WTC11 (cell line): ENCODE measurements at regions not wholly inside any gene's neighbourhood (a gene's known extent, or its start where the extent isn't known, plus 50 kb on each side); places are given as distances from the start of the nearest gene placed in this dataset.

ENCODE experiments used
- ATAC-seq: fragments of 200-7000 bp; cut with Tn5 transposase; 2 replicates; pipeline ENCODE4 v1.10.0; 2021; ENCODE audit warnings: mild to moderate bottlenecking, moderate library complexity
- CTCF ChIA-PET: fragments of 300-600 bp; sonication (Branson Sonifier 250); formaldehyde crosslinking; loops from one replicate; lab custom pipeline; 2021; ENCODE audit warnings: antibody characterized with exemption; lab: Charles Lee
- POLR2A ChIA-PET: fragments of 350-600 bp; sonication (Branson Sonifier 250); formaldehyde crosslinking; loops from one replicate; lab custom pipeline; 2021; ENCODE audit warnings: antibody characterized with exemption; lab: Charles Lee
- DNase-seq: peaks from one replicate; pipeline ENCODE4 v3.0.0; 2021; ENCODE audit warnings: low spot score
- H3K27ac Mint-ChIP-seq: 2 replicates; pipeline ENCODE4 v1.8.0; 2021; ENCODE audit warnings: mixed read lengths
- H3K27me3 Mint-ChIP-seq: 2 replicates; pipeline ENCODE4 v1.8.0; 2021; ENCODE audit warnings: low read depth, mild to moderate bottlenecking, moderate library complexity, mixed read lengths
- H3K36me3 Mint-ChIP-seq: 2 replicates; pipeline ENCODE4 v1.8.0; 2021; ENCODE audit warnings: mixed read lengths
- H3K4me1 Mint-ChIP-seq: 2 replicates; pipeline ENCODE4 v1.8.0; 2022; ENCODE audit warnings: mixed read lengths
- H3K4me3 Mint-ChIP-seq: 2 replicates; pipeline ENCODE4 v1.8.0; 2021; ENCODE audit warnings: mild to moderate bottlenecking, moderate library complexity, mixed read lengths
- H3K9me3 Mint-ChIP-seq: 2 replicates; pipeline ENCODE4 v1.8.0; 2021; ENCODE audit warnings: mixed read lengths
- CREB1 ChIP-seq: sonication (generic); formaldehyde crosslinking; IDR thresholded peaks from 2 replicates; pipeline ENCODE4 v1.8.0; 2023; ENCODE audit warnings: mild to moderate bottlenecking, missing genetic modification reagents
- CREM ChIP-seq: sonication (generic); formaldehyde crosslinking; IDR thresholded peaks from 2 replicates; pipeline ENCODE4 v1.8.1; 2022; ENCODE audit warnings: mild to moderate bottlenecking, missing genetic modification reagents, moderate library complexity
- E2F1 ChIP-seq: sonication (generic); formaldehyde crosslinking; IDR thresholded peaks from 2 replicates; pipeline ENCODE4 v1.8.0; 2022; ENCODE audit warnings: mild to moderate bottlenecking, missing genetic modification reagents
- ELF4 ChIP-seq: sonication (generic); formaldehyde crosslinking; IDR thresholded peaks from 2 replicates; pipeline ENCODE4 v1.8.1; 2022; ENCODE audit warnings: low read depth, mild to moderate bottlenecking, moderate library complexity, missing genetic modification reagents
- ERG ChIP-seq: fragments of 250-450 bp; sonication (Bioruptor Pico); IDR thresholded peaks from 2 replicates; pipeline ENCODE4 v1.8.0; 2021; ENCODE audit warnings: mild to moderate bottlenecking
- FOXJ3 ChIP-seq: sonication (generic); formaldehyde crosslinking; IDR thresholded peaks from 2 replicates; pipeline ENCODE4 v1.9.0; 2021; ENCODE audit warnings: missing genetic modification reagents, mild to moderate bottlenecking, borderline replicate concordance
- HMGXB4 ChIP-seq: sonication (generic); formaldehyde crosslinking; IDR thresholded peaks from 2 replicates; pipeline ENCODE4 v1.8.1; 2023; ENCODE audit warnings: mild to moderate bottlenecking, moderate library complexity, missing genetic modification reagents
- IRF1 ChIP-seq: sonication (generic); formaldehyde crosslinking; IDR thresholded peaks from 2 replicates; pipeline ENCODE4 v1.8.0; 2023; ENCODE audit warnings: missing genetic modification reagents
- JUN ChIP-seq: sonication (generic); formaldehyde crosslinking; IDR thresholded peaks from 2 replicates; pipeline ENCODE4 v1.8.0; 2023; ENCODE audit warnings: mild to moderate bottlenecking, missing genetic modification reagents
- NR2C2 ChIP-seq: sonication (generic); formaldehyde crosslinking; IDR thresholded peaks from 2 replicates; pipeline ENCODE4 v1.8.0; 2022; ENCODE audit warnings: mild to moderate bottlenecking, missing genetic modification reagents
- OVOL2 ChIP-seq: fragments of 250-450 bp; sonication (Bioruptor Pico); IDR thresholded peaks from 2 replicates; pipeline ENCODE4 v1.9.0; 2021; ENCODE audit warnings: mild to moderate bottlenecking, borderline replicate concordance
- PRRX2 ChIP-seq: fragments of 250-450 bp; sonication (Bioruptor Pico); IDR thresholded peaks from 2 replicates; pipeline ENCODE4 v1.8.0; 2021; ENCODE audit warnings: mild to moderate bottlenecking
- SOX15 ChIP-seq: fragments of 250-450 bp; sonication (Bioruptor Pico); IDR thresholded peaks from 2 replicates; pipeline ENCODE4 v1.9.0; 2021; ENCODE audit warnings: mild to moderate bottlenecking
- SP1 ChIP-seq: sonication (generic); formaldehyde crosslinking; conservative IDR thresholded peaks from 2 replicates; pipeline ENCODE4 v1.8.1; 2022; ENCODE audit warnings: missing genetic modification reagents
- STAT6 ChIP-seq: sonication (generic); formaldehyde crosslinking; conservative IDR thresholded peaks from 2 replicates; pipeline ENCODE4 v1.8.1; 2023; ENCODE audit warnings: mild to moderate bottlenecking, low read depth, missing genetic modification reagents, moderate library complexity
- TEAD1 ChIP-seq: sonication (generic); formaldehyde crosslinking; IDR thresholded peaks from 2 replicates; pipeline ENCODE4 v1.8.0; 2022; ENCODE audit warnings: mild to moderate bottlenecking, missing genetic modification reagents
- ZNF219 ChIP-seq: sonication (generic); formaldehyde crosslinking; IDR thresholded peaks from 2 replicates; pipeline ENCODE4 v1.8.0; 2023; ENCODE audit warnings: missing genetic modification reagents, mild to moderate bottlenecking, borderline replicate concordance
- ZNF232 ChIP-seq: sonication (generic); formaldehyde crosslinking; IDR thresholded peaks from 2 replicates; pipeline ENCODE4 v1.8.0; 2022; ENCODE audit warnings: mild to moderate bottlenecking, missing genetic modification reagents
- ZNF416 ChIP-seq: fragments of 250-450 bp; sonication (Bioruptor Pico); IDR thresholded peaks from 2 replicates; pipeline ENCODE4 v1.9.0; 2021; ENCODE audit warnings: mild to moderate bottlenecking, inconsistent platforms
- ZNF512 ChIP-seq: sonication (generic); formaldehyde crosslinking; IDR thresholded peaks from 2 replicates; pipeline ENCODE4 v1.8.1; 2022; ENCODE audit warnings: missing genetic modification reagents, borderline replicate concordance
- ZNF671 ChIP-seq: fragments of 250-450 bp; sonication (Bioruptor Pico); IDR thresholded peaks from 2 replicates; pipeline ENCODE4 v1.8.0; 2021; ENCODE audit warnings: mild to moderate bottlenecking

- CTCF ChIA-PET = no interaction called here
- POLR2A ChIA-PET = no interaction called here
- DNase-seq = no peak
- Mint-ChIP-seq H3K27ac (no peak overlapping the region), H3K9me3 (no peaks in the 10 kb centered on the region), H3K27me3 (no peaks in the 10 kb centered on the region), H3K4me1 (peaks cover 2% of the 10 kb centered on the region), H3K36me3 (no peaks in the 10 kb centered on the region), H3K4me3 (no peak overlapping the region)
- TF ChIP-seq ZNF219 (CRISPR knock-in tag) (no peak), ELF4 (CRISPR knock-in tag) (no peak), CREB1 (CRISPR knock-in tag) (no peak)
- ATAC-seq = no peak
Measured at GRCh38 chr10:78901694-78902093, 167.1 kb upstream of the ZMIZ1 start.

GRCh38 chr10:78902815-78903214 lies 166.0 kb upstream of the ZMIZ1 start:
- peaks cover 2% of the 10 kb centered on the region; the same call in 1 of the 2 replicates for H3K27me3 Mint-ChIP-seq
- no peak overlapping the region for H3K27ac Mint-ChIP-seq
- peaks cover 4% of the 10 kb centered on the region for H3K4me1 Mint-ChIP-seq
- CTCF ChIA-PET = no interaction called here
- H3K4me3 Mint-ChIP-seq = no peak overlapping the region
- H3K9me3 Mint-ChIP-seq = no peaks in the 10 kb centered on the region
- H3K36me3 Mint-ChIP-seq = no peaks in the 10 kb centered on the region
- DNase-seq (no peak), ATAC-seq (no peak)
- no peak for TF ChIP-seq ZNF671 (CRISPR knock-in tag)
- TF ChIP-seq CREM = no peak
- no peak for TF ChIP-seq E2F1 (CRISPR knock-in tag)
- no peak for TF ChIP-seq NR2C2 (CRISPR knock-in tag)
- no peak for TF ChIP-seq TEAD1 (CRISPR knock-in tag)
- TF ChIP-seq SP1 (CRISPR knock-in tag) = no peak
- TF ChIP-seq OVOL2 (CRISPR knock-in tag) = no peak
- POLR2A ChIA-PET = no interaction called here

GRCh38 chr10:78903341-78903940 lies 165.3 kb upstream of the ZMIZ1 start:
- DNase-seq (no peak), ATAC-seq (no peak)
- H3K9me3 Mint-ChIP-seq = no peaks in the 10 kb centered on the region
- peaks cover 4% of the 10 kb centered on the region for H3K4me1 Mint-ChIP-seq
- ChIA-PET CTCF (no interaction called here), POLR2A (no interaction called here)
- H3K27ac Mint-ChIP-seq = no peak overlapping the region
- no peaks in the 10 kb centered on the region for H3K36me3 Mint-ChIP-seq
- H3K27me3 Mint-ChIP-seq = peaks cover 2% of the 10 kb centered on the region; the same call in 1 of the 2 replicates
- no peak overlapping the region for H3K4me3 Mint-ChIP-seq
- TF ChIP-seq ZNF232 (CRISPR knock-in tag) (no peak), OVOL2 (CRISPR knock-in tag) (no peak), IRF1 (no peak), ZNF512 (CRISPR knock-in tag) (no peak), SOX15 (CRISPR knock-in tag) (no peak), FOXJ3 (no peak), ZNF416 (CRISPR knock-in tag) (no peak), PRRX2 (CRISPR knock-in tag) (no peak), HMGXB4 (CRISPR knock-in tag) (no peak), JUN (CRISPR knock-in tag) (no peak), ERG (CRISPR knock-in tag) (no peak), STAT6 (CRISPR knock-in tag) (no peak)
